HEK293 (cell line): ENCODE measurements at regions not wholly inside any gene's neighbourhood (a gene's known extent, or its start where the extent isn't known, plus 50 kb on each side); places are given as distances from the start of the nearest gene placed in this dataset.

ENCODE experiments used
- CTCF ChIP-seq: fragments of 450-650 bp; formaldehyde crosslinking; IDR thresholded peaks from 2 replicates; pipeline ENCODE4 v1.5.1; 2016; ENCODE audit warnings: missing biosample characterization, missing genetic modification characterization
- GLIS1 ChIP-seq: fragments of 450-650 bp; formaldehyde crosslinking; IDR thresholded peaks from 2 replicates; pipeline ENCODE4 v1.5.1; 2016; ENCODE audit warnings: missing biosample characterization, missing genetic modification characterization
- ZNF19 ChIP-seq: fragments of 450-650 bp; formaldehyde crosslinking; IDR thresholded peaks from 2 replicates; pipeline ENCODE4; 2016; ENCODE audit warnings: missing biosample characterization, missing genetic modification characterization, low read depth
- ZNF23 ChIP-seq: fragments of 450-650 bp; formaldehyde crosslinking; IDR thresholded peaks from 2 replicates; pipeline ENCODE4 v1.5.1; 2016; ENCODE audit warnings: missing biosample characterization, missing genetic modification characterization, borderline replicate concordance
- ZNF350 ChIP-seq: fragments of 450-650 bp; formaldehyde crosslinking; IDR thresholded peaks from 2 replicates; pipeline ENCODE4 v1.5.0; 2017; ENCODE audit warnings: missing biosample characterization, mild to moderate bottlenecking, missing genetic modification characterization
- ZNF549 ChIP-seq: fragments of 450-650 bp; IDR thresholded peaks from 2 replicates; pipeline ENCODE4 v1.5.1; 2018; ENCODE audit warnings: missing biosample characterization, missing genetic modification characterization, mild to moderate bottlenecking, inconsistent platforms, moderate library complexity
- ZNF600 ChIP-seq: fragments of 450-650 bp; formaldehyde crosslinking; IDR thresholded peaks from 2 replicates; pipeline ENCODE4 v1.5.1; 2016; ENCODE audit warnings: missing biosample characterization, missing genetic modification characterization
- ZNF768 ChIP-seq: fragments of 450-650 bp; formaldehyde crosslinking; IDR thresholded peaks from 2 replicates; pipeline ENCODE4 v1.5.1; 2018; ENCODE audit warnings: missing biosample characterization, mild to moderate bottlenecking, missing genetic modification characterization
- ZNF785 ChIP-seq: fragments of 450-650 bp; formaldehyde crosslinking; IDR thresholded peaks from 2 replicates; pipeline ENCODE4 v1.5.1; 2016; ENCODE audit warnings: missing biosample characterization, missing genetic modification characterization

GRCh38 chr11:82557274-82557673 is 176.4 kb downstream of the FAM181B start:
- TF ChIP-seq ZNF350 (tag by site-specific recombination) = no peak
- TF ChIP-seq CTCF (tag by site-specific recombination) = no peak
- TF ChIP-seq GLIS1 (tag by site-specific recombination) = no peak
- no peak for TF ChIP-seq ZNF785 (tag by site-specific recombination)
- TF ChIP-seq ZNF768 (tag by site-specific recombination) = no peak
- TF ChIP-seq ZNF19 (tag by site-specific recombination) = no peak
- no peak for TF ChIP-seq ZNF600 (tag by site-specific recombination)
- TF ChIP-seq ZNF23 (tag by site-specific recombination) = no peak
- TF ChIP-seq ZNF549 (tag by site-specific recombination) = no peak
